Hepatocyte (in vitro differentiated cells): ENCODE measurements at regions not wholly inside any gene's neighbourhood (a gene's known extent, or its start where the extent isn't known, plus 50 kb on each side); places are given as distances from the start of the nearest gene placed in this dataset.

Experiments
- CTCF ChIP-seq: fragments of 200-600 bp; sonication (generic); IDR thresholded peaks from 2 replicates; pipeline ENCODE4 v1.5.1; 2016; ENCODE audit warnings: antibody characterized with exemption, mild to moderate bottlenecking; ENCODE audit not compliant: poor library complexity
- EZH2 ChIP-seq: fragments of 200-600 bp; sonication (generic); IDR thresholded peaks from 2 replicates; pipeline ENCODE4 v1.6.1; 2016; ENCODE audit warnings: antibody characterized with exemption, mild to moderate bottlenecking, borderline replicate concordance
- EZH2phosphoT487 ChIP-seq: fragments of 200-600 bp; sonication (generic); IDR thresholded peaks from one replicate; pipeline ENCODE4 v1.6.1; 2018; ENCODE audit warnings: antibody characterized with exemption, mild to moderate bottlenecking, low read depth, moderate library complexity; ENCODE audit not compliant: unreplicated experiment, severe bottlenecking

- TF ChIP-seq CTCF (no peak), EZH2phosphoT487 (no peak), EZH2 (no peak)
Measured at GRCh38 chr5:83787631-83788030, 67.0 kb upstream of the HAPLN1 start.
